Body of pancreas (tissue), 4 donors: ENCODE measurements at regions not wholly inside any gene's neighbourhood (a gene's known extent, or its start where the extent isn't known, plus 50 kb on each side); places are given as distances from the start of the nearest gene placed in this dataset.

ENCODE experiments used
- CTCF ChIP-seq, 7 experiments: fragments of 450-650 bp in 4 of 7; fragments of 200-600 bp in 3 of 7; sonication (generic) in 3 of 7; IDR thresholded peaks; one replicate each; pipeline ENCODE4 v1.5.1; 2016 to 2019; ENCODE audit warnings: antibody characterized with exemption in 7 of 7
- POLR2A ChIP-seq, 3 donors: fragments of 450-650 bp; IDR thresholded peaks; one replicate each; pipeline ENCODE4 v1.6.1; 2016; ENCODE audit warnings: antibody characterized with exemption in 3 of 3, mild to moderate bottlenecking in 2 of 3

GRCh38 chr21:35585155-35585554, 475.2 kb downstream of the SETD4 start:
- TF ChIP-seq POLR2A (IDR thresholded peaks at IDR 0.05) (no peak), CTCF (IDR thresholded peaks at IDR 0.05) (no peak)
